GM12874 (cell line): ENCODE measurements at regions not wholly inside any gene's neighbourhood (a gene's known extent, or its start where the extent isn't known, plus 50 kb on each side); places are given as distances from the start of the nearest gene placed in this dataset.

Experiments
- TF ChIP-seq, protein P1 (sequence below): IDR thresholded peaks from 2 replicates; pipeline ENCODE4 v1.5.1; 2011; ENCODE audit warnings: low read depth, mild to moderate bottlenecking, control low read depth, low read length, moderate library complexity; ENCODE audit not compliant: insufficient read depth

DNA sequence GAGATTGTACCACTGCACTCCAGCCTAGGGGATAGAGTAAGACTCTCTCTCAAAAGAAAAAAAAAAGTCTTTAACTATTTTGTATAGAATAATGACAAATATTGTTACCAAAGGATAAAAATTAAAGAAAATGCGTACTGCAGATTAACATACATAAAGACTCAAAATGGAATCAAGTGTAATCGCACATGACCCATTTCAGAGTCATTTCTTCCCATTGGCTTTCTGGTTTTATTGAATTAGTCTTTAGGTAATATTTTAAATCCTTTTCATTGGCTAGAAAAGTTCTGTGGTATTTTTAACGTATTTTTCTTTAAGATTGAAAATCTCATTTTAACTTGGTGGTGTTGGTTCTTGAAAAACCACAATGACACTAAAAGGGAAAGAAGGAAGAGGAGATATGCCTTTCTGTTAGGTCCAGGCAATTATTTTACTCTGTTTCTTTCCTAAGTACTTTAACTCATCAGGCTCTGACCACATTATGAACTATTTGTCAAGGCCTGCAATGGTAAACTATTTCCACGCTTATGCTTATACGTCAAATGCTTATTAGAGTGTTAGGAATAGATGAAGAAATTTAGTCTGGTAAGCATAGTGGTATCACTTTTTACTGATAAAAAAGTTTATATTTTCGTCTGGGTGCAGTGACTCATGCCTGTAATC, 52.3 kb downstream of the PLEKHG1 start:
- TF ChIP-seq, protein P1, sequence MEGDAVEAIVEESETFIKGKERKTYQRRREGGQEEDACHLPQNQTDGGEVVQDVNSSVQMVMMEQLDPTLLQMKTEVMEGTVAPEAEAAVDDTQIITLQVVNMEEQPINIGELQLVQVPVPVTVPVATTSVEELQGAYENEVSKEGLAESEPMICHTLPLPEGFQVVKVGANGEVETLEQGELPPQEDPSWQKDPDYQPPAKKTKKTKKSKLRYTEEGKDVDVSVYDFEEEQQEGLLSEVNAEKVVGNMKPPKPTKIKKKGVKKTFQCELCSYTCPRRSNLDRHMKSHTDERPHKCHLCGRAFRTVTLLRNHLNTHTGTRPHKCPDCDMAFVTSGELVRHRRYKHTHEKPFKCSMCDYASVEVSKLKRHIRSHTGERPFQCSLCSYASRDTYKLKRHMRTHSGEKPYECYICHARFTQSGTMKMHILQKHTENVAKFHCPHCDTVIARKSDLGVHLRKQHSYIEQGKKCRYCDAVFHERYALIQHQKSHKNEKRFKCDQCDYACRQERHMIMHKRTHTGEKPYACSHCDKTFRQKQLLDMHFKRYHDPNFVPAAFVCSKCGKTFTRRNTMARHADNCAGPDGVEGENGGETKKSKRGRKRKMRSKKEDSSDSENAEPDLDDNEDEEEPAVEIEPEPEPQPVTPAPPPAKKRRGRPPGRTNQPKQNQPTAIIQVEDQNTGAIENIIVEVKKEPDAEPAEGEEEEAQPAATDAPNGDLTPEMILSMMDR, result no peak

DNA sequence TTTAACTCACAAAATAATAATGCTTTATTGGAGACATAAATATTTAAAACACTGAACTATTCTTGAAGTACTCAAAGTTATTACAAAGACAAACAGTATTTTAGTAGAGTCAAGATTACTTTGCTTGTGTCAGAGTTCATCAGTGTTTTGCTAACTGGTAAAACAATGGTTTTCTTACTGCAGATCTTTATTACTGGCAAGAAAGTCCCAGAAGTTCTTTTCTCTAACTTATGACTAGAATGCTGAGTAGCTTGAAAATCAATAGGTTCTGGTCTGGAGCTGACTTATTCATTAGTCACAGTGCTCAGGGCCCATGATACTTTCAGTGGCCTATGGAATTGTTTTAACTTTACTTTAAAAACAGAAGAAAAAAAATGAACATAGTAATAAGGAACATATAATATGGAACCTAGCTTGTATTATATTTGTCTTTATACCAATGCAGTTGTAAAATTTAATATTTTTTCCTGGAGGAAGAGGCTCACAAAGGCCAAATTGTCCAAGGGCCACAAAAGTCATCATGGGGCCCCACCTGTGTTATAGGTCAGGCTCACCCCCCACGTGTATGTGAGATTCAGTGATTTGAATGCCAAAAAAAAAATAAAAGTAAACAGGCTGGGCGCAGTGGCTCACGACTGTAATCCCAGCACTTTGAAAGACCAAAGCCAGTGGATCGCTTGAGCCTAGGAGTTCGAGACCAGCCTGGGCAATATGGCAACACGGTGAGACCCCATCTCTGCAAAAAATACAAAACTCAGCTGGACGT, 53.3 kb downstream of the PLEKHG1 start:
- TF ChIP-seq, protein P1, result no peak

DNA sequence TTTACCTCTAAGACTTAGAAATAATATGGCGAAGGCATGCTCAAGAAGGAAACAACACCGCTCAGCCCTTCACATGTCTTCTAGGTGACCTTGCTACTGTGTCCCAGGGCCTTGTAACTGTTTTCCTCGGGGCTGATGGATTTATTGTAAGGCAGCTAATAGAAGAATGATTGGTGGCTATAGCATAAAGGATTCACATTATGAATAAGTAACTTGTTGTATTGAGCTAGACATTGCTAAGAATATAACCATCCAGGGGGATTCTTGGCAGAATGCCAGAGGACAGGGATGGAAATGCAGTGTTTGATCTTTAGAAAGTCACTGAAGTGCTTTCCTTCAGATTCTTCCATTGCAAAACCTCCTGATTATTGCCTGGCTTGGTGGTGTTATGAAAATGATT, 54.9 kb downstream of the PLEKHG1 start:
- TF ChIP-seq, protein P1, result no peak

DNA sequence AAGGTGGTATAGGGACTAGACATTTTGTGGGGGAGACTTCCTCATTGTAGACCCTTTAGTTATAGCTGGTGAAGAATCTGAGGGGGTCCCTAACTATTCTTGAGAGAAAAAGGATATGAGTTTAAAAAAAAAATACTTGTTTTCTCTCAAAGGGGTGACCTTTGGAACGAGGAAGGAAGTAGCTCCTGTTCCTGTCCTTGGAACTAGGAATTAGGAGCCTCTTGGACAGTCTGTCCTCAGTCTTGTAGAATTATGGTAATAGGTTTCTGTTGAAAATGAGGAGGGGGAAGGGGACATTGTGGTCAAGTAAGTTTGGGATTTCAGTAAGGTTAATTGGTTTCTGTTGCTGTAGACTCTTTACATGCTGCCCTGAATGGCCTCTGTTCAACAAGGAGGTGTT, 56.5 kb downstream of the PLEKHG1 start:
- TF ChIP-seq, protein P1, result no peak

DNA sequence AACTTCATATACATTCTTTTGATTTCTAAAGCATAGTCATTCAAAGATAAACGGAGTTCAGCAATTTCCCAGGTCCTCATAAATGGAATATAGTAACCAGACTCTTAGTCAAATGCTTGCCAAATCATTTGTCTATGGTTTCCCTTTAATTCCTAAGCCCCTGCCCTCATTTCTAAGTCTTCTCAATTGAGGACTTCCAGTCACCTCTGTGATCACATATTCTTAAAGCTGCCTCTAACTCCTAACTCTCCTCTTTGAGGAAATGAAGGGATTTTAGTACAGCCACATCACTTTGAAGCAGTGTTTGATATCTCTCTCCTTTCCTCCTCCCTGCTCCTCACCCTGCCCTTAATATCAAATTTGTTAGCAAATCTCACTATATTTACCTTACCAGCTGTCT, 58.7 kb downstream of the PLEKHG1 start:
- TF ChIP-seq, protein P1, result no peak

DNA sequence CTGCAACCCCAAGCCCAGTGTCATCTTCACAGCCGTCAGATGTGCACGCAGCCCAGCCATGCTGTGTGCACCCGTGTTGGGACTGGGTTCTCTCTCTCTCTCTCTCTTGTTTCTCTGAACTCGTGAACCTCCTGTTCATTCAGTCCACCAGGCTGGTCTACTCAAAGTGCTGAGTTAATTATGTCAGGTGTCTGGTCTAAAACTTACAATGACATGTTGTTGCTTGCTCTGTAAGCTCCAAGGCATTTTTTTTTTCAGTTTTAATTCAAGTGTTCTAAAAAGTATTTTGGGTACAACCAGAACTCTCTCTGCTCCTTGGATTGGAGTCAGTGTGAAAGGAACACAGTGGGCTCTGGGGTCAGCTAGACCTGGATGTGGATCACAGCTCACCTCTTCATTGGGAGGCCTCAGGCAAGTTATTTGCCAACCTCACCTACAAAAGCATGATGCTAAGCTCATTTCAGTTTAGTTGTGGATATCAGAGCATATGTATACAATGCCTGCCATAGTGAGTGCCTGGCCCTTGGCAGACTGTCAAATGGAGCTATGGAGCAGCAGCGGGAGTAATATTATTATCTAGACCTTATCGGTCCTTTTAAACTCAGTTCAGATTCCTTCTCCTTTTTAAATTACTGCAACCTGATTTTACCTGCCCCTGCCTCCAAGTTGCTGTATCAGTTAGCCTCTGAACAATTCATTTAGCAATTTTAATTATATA, 59.5 kb downstream of the PLEKHG1 start:
- TF ChIP-seq, protein P1, result no peak
